PFSK-1 (cell line): ENCODE measurements at regions not wholly inside any gene's neighbourhood (a gene's known extent, or its start where the extent isn't known, plus 50 kb on each side); places are given as distances from the start of the nearest gene placed in this dataset.

ENCODE experiments used
- FOXP2 ChIP-seq: optimal IDR thresholded peaks from 2 replicates; pipeline ENCODE3; 2011; ENCODE audit warnings: borderline replicate concordance, control low read depth, inconsistent platforms; ENCODE audit not compliant: insufficient read depth; ENCODE audit errors: extremely low read length, extremely low read depth
- POLR2AphosphoS5 ChIP-seq: IDR thresholded peaks from 2 replicates; pipeline ENCODE4 v1.6.1; 2012; ENCODE audit warnings: low read depth, mild to moderate bottlenecking, control low read depth, low read length, moderate library complexity
- REST ChIP-seq, 2 experiments: IDR thresholded peaks; 2 replicates each; pipeline versions ENCODE4 v1.6.1 to v1.8.0; 2011 to 2012; ENCODE audit warnings: low read depth in 2 of 2, low read length in 2 of 2, control low read depth in 1 of 2, inconsistent platforms in 1 of 2, mild to moderate bottlenecking in 1 of 2, moderate library complexity in 1 of 2; ENCODE audit not compliant: insufficient read depth in 1 of 2
- SIN3A ChIP-seq: IDR thresholded peaks from 2 replicates; pipeline ENCODE4 v1.6.1; 2012; ENCODE audit warnings: mild to moderate bottlenecking, low read length, moderate library complexity, borderline replicate concordance; ENCODE audit not compliant: insufficient read depth
- TAF1 ChIP-seq: IDR thresholded peaks from 2 replicates; pipeline ENCODE4 v1.6.1; 2012; ENCODE audit warnings: low read length, control low read depth, borderline replicate concordance; ENCODE audit not compliant: insufficient read depth

- no peak for TF ChIP-seq TAF1
- no peak for TF ChIP-seq POLR2AphosphoS5
- TF ChIP-seq SIN3A, result no peak
- no peak for TF ChIP-seq FOXP2
- TF ChIP-seq REST (IDR thresholded peaks at IDR 0.05; ENCODE audit: insufficient read depth in 1 of 2, low read depth in 2 of 2, low read length in 2 of 2), result no peak
These were observed 180.4 kb upstream of the B3GAT1 start for GRCh38 chr11:134592391-134592990.

- TF ChIP-seq TAF1 (no peak), POLR2AphosphoS5 (no peak), FOXP2 (no peak), REST (IDR thresholded peaks at IDR 0.05; ENCODE audit: insufficient read depth in 1 of 2, low read depth in 2 of 2, low read length in 2 of 2) (no peak), SIN3A (no peak)
These were observed 179.3 kb upstream of the B3GAT1 start for GRCh38 chr11:134591338-134591737.

GRCh38 chr11:134589129-134589528 lies 177.1 kb upstream of the B3GAT1 start:
- TF ChIP-seq SIN3A, result no peak

GRCh38 chr11:134587345-134587744 lies 175.3 kb upstream of the B3GAT1 start:
- TF ChIP-seq REST (IDR thresholded peaks at IDR 0.05; ENCODE audit: insufficient read depth in 1 of 2, low read depth in 2 of 2, low read length in 2 of 2) (no peak), POLR2AphosphoS5 (no peak), SIN3A (no peak), FOXP2 (no peak), TAF1 (no peak)

- TF ChIP-seq REST (IDR thresholded peaks at IDR 0.05; ENCODE audit: insufficient read depth in 1 of 2, low read depth in 2 of 2, low read length in 2 of 2) (no peak), TAF1 (no peak), SIN3A (no peak), FOXP2 (no peak), POLR2AphosphoS5 (no peak)
These were observed 174.7 kb upstream of the B3GAT1 start for GRCh38 chr11:134586726-134587125.
